OCI-LY7 (cell line): ENCODE measurements at regions not wholly inside any gene's neighbourhood (a gene's known extent, or its start where the extent isn't known, plus 50 kb on each side); places are given as distances from the start of the nearest gene placed in this dataset.

Source experiments
- BruUV-seq: library from RNA; stranded (reverse); fragments of 400-500 nt; replicated peaks from 2 replicates; lab custom pipeline; 2021; lab: Mats Ljungman, UMichigan
- CTCF ChIA-PET: fragments of 300-600 bp; sonication (Branson Sonifier 250); formaldehyde crosslinking; loops from one replicate; lab custom pipeline; 2022; ENCODE audit warnings: antibody characterized with exemption; ENCODE audit not compliant: unreplicated experiment; lab: Charles Lee
- POLR2A ChIA-PET: fragments of 300-600 bp; sonication (Branson Sonifier 250); formaldehyde crosslinking; loops from one replicate; lab custom pipeline; 2022; ENCODE audit warnings: antibody characterized with exemption; lab: Charles Lee
- DNase-seq: peaks from one replicate; pipeline ENCODE4 v3.0.0-alpha.2; 2015; ENCODE audit warnings: low spot score
- H2AFZ ChIP-seq: fragments of 200-600 bp; sonication (generic), shearing (Covaris generic); 2 replicates; pipeline ENCODE4 v1.6.1; 2014; ENCODE audit warnings: mild to moderate bottlenecking, antibody characterized with exemption, low read length, moderate library complexity
- H3K27ac ChIP-seq: fragments of 200-600 bp; sonication (generic); 2 replicates; pipeline ENCODE4 v1.5.1; 2014; ENCODE audit warnings: mixed run types, low read depth, mild to moderate bottlenecking, moderate library complexity, low read length, inconsistent platforms; ENCODE audit not compliant: poor library complexity, severe bottlenecking
- H3K36me3 ChIP-seq: fragments of 200-600 bp; sonication (generic); 2 replicates; pipeline ENCODE4 v1.6.1; 2014; ENCODE audit warnings: mild to moderate bottlenecking, antibody characterized with exemption, low read length, moderate library complexity, mixed read lengths; ENCODE audit not compliant: insufficient read depth
- H3K4me1 ChIP-seq: fragments of 200-600 bp; sonication (generic); 2 replicates; pipeline ENCODE4 v1.5.1; 2014; ENCODE audit warnings: mild to moderate bottlenecking, low read length; ENCODE audit not compliant: insufficient read depth, poor library complexity, severe bottlenecking
- H3K4me2 ChIP-seq: fragments of 200-600 bp; sonication (generic); 2 replicates; pipeline ENCODE4 v1.6.1; 2014; ENCODE audit warnings: mild to moderate bottlenecking, low read length
- H3K4me3 ChIP-seq: fragments of 200-600 bp; sonication (generic); 2 replicates; pipeline ENCODE4 v1.5.1; 2014; ENCODE audit warnings: mild to moderate bottlenecking, low read depth, low read length; ENCODE audit not compliant: poor library complexity, severe bottlenecking
- H3K79me2 ChIP-seq: fragments of 200-600 bp; sonication (generic); 2 replicates; pipeline ENCODE4 v1.6.1; 2016; ENCODE audit warnings: low read depth, mild to moderate bottlenecking, low read length, moderate library complexity, mixed read lengths; ENCODE audit not compliant: insufficient read depth
- H3K9me2 ChIP-seq: fragments of 200-600 bp; sonication (generic); 2 replicates; pipeline ENCODE4 v1.6.1; 2016; ENCODE audit warnings: mild to moderate bottlenecking, low read length, mixed read lengths; ENCODE audit not compliant: insufficient read depth
- H3K9me3 ChIP-seq: fragments of 200-600 bp; sonication (generic); 2 replicates; pipeline ENCODE4 v1.6.1; 2014; ENCODE audit warnings: mild to moderate bottlenecking, mixed run types, low read length, mixed read lengths
- H4K20me1 ChIP-seq: fragments of 200-600 bp; sonication (generic); 2 replicates; pipeline ENCODE4 v1.6.1; 2014; ENCODE audit warnings: mild to moderate bottlenecking, antibody characterized with exemption, low read length, moderate library complexity, mixed read lengths; ENCODE audit not compliant: insufficient read depth
- CTCF ChIP-seq: fragments of 200-600 bp; sonication (generic); conservative IDR thresholded peaks from 2 replicates; pipeline ENCODE4 v1.5.1; 2014; ENCODE audit warnings: mild to moderate bottlenecking, antibody characterized with exemption, low read length, moderate library complexity, mixed read lengths
- EZH2phosphoT487 ChIP-seq: fragments of 200-600 bp; sonication (generic); IDR thresholded peaks from 2 replicates; pipeline ENCODE4 v1.6.1; 2018; ENCODE audit warnings: low read depth, borderline replicate concordance, mild to moderate bottlenecking, mixed run types, antibody characterized with exemption, low read length, moderate library complexity, mixed read lengths
- intact Hi-C: fragments of 100-400 bp; cut with micrococcal nuclease; formaldehyde crosslinking; loops from one replicate; pipeline ENCODE4 v1.10.0; 2022; ENCODE audit not compliant: unreplicated experiment

- Histone ChIP-seq H2AFZ (no peak overlapping the region), H3K9me3 (no peaks in the 10 kb centered on the region), H3K9me2 (no peaks in the 10 kb centered on the region), H3K4me2 (no peak overlapping the region), H3K27ac (no peak overlapping the region), H3K79me2 (no peaks in the 10 kb centered on the region), H3K4me3 (no peak overlapping the region), H3K4me1 (no peaks in the 10 kb centered on the region), H3K36me3 (no peaks in the 10 kb centered on the region), H4K20me1 (no peaks in the 10 kb centered on the region)
- POLR2A ChIA-PET = no interaction called here
- no peak for TF ChIP-seq CTCF
- no peak for TF ChIP-seq EZH2phosphoT487
- intact Hi-C loops = no loop called here
- CTCF ChIA-PET = no interaction called here
- no peak for DNase-seq
- no TSS peak for BruUV-seq
These were observed 229.1 kb upstream of the C11orf87 start for GRCh38 chr11:109192864-109193263.

GRCh38 chr11:109193880-109194279, 228.1 kb upstream of the C11orf87 start:
- POLR2A ChIA-PET = interaction anchor here (0.7 kb wide), 1 partner anchor 400 kb away, joined by 3 read pairs; no protein-coding TSS in a partner anchor
- H3K4me1 ChIP-seq = no peaks in the 10 kb centered on the region
- H3K4me3 ChIP-seq = no peak overlapping the region
- no peaks in the 10 kb centered on the region for H3K79me2 ChIP-seq
- H3K9me2 ChIP-seq = no peaks in the 10 kb centered on the region
- intact Hi-C loops = no loop called here
- H3K36me3 ChIP-seq = no peaks in the 10 kb centered on the region
- no peak overlapping the region for H3K27ac ChIP-seq
- TF ChIP-seq EZH2phosphoT487 = no peak
- no peak for TF ChIP-seq CTCF
- CTCF ChIA-PET = no interaction called here
- DNase-seq = no peak
- no peak overlapping the region for H3K4me2 ChIP-seq
- no peaks in the 10 kb centered on the region for H4K20me1 ChIP-seq
- BruUV-seq = no TSS peak
- H3K9me3 ChIP-seq = no peaks in the 10 kb centered on the region
- no peak overlapping the region for H2AFZ ChIP-seq

GRCh38 chr11:109196016-109196415, 226.0 kb upstream of the C11orf87 start:
- no peak overlapping the region for H3K4me2 ChIP-seq
- no peak for TF ChIP-seq CTCF
- TF ChIP-seq EZH2phosphoT487 = no peak
- DNase-seq = no peak
- no peak overlapping the region for H3K4me3 ChIP-seq
- H3K27ac ChIP-seq = no peak overlapping the region
- ChIA-PET POLR2A (no interaction called here), CTCF (no interaction called here)
- no peaks in the 10 kb centered on the region for H3K36me3 ChIP-seq
- H3K9me3 ChIP-seq = no peaks in the 10 kb centered on the region
- no TSS peak for BruUV-seq
- intact Hi-C loops = no loop called here
- H2AFZ ChIP-seq = no peak overlapping the region
- no peaks in the 10 kb centered on the region for H3K4me1 ChIP-seq
- no peaks in the 10 kb centered on the region for H4K20me1 ChIP-seq
- no peaks in the 10 kb centered on the region for H3K79me2 ChIP-seq
- H3K9me2 ChIP-seq = no peaks in the 10 kb centered on the region
